HG02885 (cell line): ENCODE measurements at regions not wholly inside any gene's neighbourhood (a gene's known extent, or its start where the extent isn't known, plus 50 kb on each side); places are given as distances from the start of the nearest gene placed in this dataset.
A peak's percentile ranks its signal among the peaks of the same experiment; 100 is the strongest.

Experiments
- ATAC-seq: cut with Tn5 transposase; IDR thresholded peaks from one replicate; pipeline ENCODE4 v1.9.1; 2021; ENCODE audit warnings: mild to moderate bottlenecking; ENCODE audit not compliant: unreplicated experiment, poor library complexity

- ATAC-seq = no peak
Observed at GRCh38 chr2:137729305-137729704, 235.0 kb upstream of the HNMT start.

- ATAC-seq = no peak
Observed at GRCh38 chr2:137737559-137737958, 226.7 kb upstream of the HNMT start.

- ATAC-seq = no peak
Observed at GRCh38 chr2:137741784-137742362, 222.4 kb upstream of the HNMT start.

GRCh38 chr2:137747509-137747908 lies 216.8 kb upstream of the HNMT start:
- no peak for ATAC-seq

GRCh38 chr2:137748533-137748932 lies 215.7 kb upstream of the HNMT start:
- no peak for ATAC-seq

GRCh38 chr2:137764646-137765045 lies 199.6 kb upstream of the HNMT start:
- ATAC-seq = no peak

GRCh38 chr2:137769406-137769805 lies 194.9 kb upstream of the HNMT start:
- no peak for ATAC-seq

- no peak for ATAC-seq
Observed at GRCh38 chr2:137770166-137770565, 194.1 kb upstream of the HNMT start.

- ATAC-seq = peak; percentile 70
Observed at GRCh38 chr2:137771064-137771463, 193.2 kb upstream of the HNMT start.

GRCh38 chr2:137772451-137772850 lies 191.8 kb upstream of the HNMT start:
- no peak for ATAC-seq

- ATAC-seq = no peak
Observed at GRCh38 chr2:137775529-137775928, 188.7 kb upstream of the HNMT start.

- ATAC-seq = no peak
Observed at GRCh38 chr2:137776697-137777096, 187.6 kb upstream of the HNMT start.

GRCh38 chr2:137797641-137798040 lies 166.6 kb upstream of the HNMT start:
- ATAC-seq = peak; percentile 93

- no peak for ATAC-seq
Observed at GRCh38 chr2:137799600-137799999, 164.7 kb upstream of the HNMT start.

- ATAC-seq = no peak
Observed at GRCh38 chr2:137800386-137800785, 163.9 kb upstream of the HNMT start.

GRCh38 chr2:137801228-137801627 lies 163.0 kb upstream of the HNMT start:
- ATAC-seq = no peak

GRCh38 chr2:137802038-137802437 lies 162.2 kb upstream of the HNMT start:
- no peak for ATAC-seq

- ATAC-seq = no peak
Observed at GRCh38 chr2:137806068-137806805, 158.0 kb upstream of the HNMT start.

GRCh38 chr2:137809252-137809651 lies 155.0 kb upstream of the HNMT start:
- ATAC-seq = no peak

- no peak for ATAC-seq
Observed at GRCh38 chr2:137809837-137810236, 154.4 kb upstream of the HNMT start.

- ATAC-seq = no peak
Observed at GRCh38 chr2:137812517-137812916, 151.8 kb upstream of the HNMT start.

GRCh38 chr2:137813176-137813575 lies 151.1 kb upstream of the HNMT start:
- ATAC-seq = no peak
